H1 (cell line): ENCODE measurements at regions not wholly inside any gene's neighbourhood (a gene's known extent, or its start where the extent isn't known, plus 50 kb on each side); places are given as distances from the start of the nearest gene placed in this dataset.

Experiments used
- CTBP2 ChIP-seq: IDR thresholded peaks from 2 replicates; pipeline ENCODE4 v1.7.0; 2011; ENCODE audit warnings: borderline replicate concordance, mild to moderate bottlenecking, moderate library complexity, mixed read lengths, low read length; ENCODE audit not compliant: insufficient read depth, insufficient read length
- HDAC6 ChIP-seq: IDR thresholded peaks from one replicate; pipeline ENCODE4 v1.7.1; 2012; ENCODE audit warnings: low read depth, mild to moderate bottlenecking, inconsistent platforms, low read length, moderate library complexity
- RFX5 ChIP-seq: IDR thresholded peaks from 2 replicates; pipeline ENCODE4 v1.6.1; 2011; ENCODE audit warnings: low read depth, low read length, improper control_type of control experiment, borderline replicate concordance
- SRF ChIP-seq: IDR thresholded peaks from 2 replicates; pipeline ENCODE4 v1.6.1; 2011; ENCODE audit warnings: mild to moderate bottlenecking, low read depth, low read length, moderate library complexity
- TBP ChIP-seq: IDR thresholded peaks from 2 replicates; pipeline ENCODE4 v1.6.1; 2011; ENCODE audit warnings: low read depth, low read length, improper control_type of control experiment
- TEAD4 ChIP-seq: IDR thresholded peaks from 2 replicates; pipeline ENCODE4 v1.6.1; 2012; ENCODE audit warnings: low read depth, low read length, inconsistent platforms, mixed read lengths

DNA sequence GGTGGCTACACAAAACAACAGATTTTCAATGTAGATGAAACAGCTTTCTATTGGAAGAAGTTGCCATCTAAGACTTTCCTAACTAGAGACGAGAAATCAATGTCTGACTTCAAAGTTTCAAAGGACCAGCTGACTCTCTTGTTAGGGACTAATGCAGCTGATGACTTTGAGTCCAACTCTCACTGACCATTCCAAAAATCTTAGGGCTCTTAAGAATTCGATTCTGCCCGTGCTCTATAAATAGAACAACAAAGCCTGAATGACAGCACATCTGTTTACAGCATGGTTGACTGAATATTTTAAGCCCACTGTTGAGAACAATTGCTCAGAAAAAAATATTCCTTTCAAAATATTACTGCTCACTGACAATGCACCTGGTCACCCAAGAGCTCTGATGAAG lies 202.4 kb upstream of the PRICKLE2 start (continued):
- TF ChIP-seq SRF (no peak), TBP (no peak), HDAC6 (no peak), TEAD4 (no peak), RFX5 (no peak), CTBP2 (no peak)
